Heart left ventricle (tissue), 13 donors: ENCODE measurements at regions not wholly inside any gene's neighbourhood (a gene's known extent, or its start where the extent isn't known, plus 50 kb on each side); places are given as distances from the start of the nearest gene placed in this dataset.
"Not testable (repeated sequence)": the region's sequence is repeated elsewhere in the genome, so short reads cannot be mapped to it uniquely, and the experiment has no call there.

Experiments
- CTCF ChIP-seq, 12 donors: fragments of 200-600 bp; sonication (generic) in 4 of 12; IDR thresholded peaks; one replicate each; pipeline versions ENCODE4 v1.5.0 to v1.8.0; 2018 to 2022; ENCODE audit warnings: antibody characterized with exemption in 12 of 12, mild to moderate bottlenecking in 5 of 12
- POLR2A ChIP-seq, 2 donors: fragments of 450-650 bp; IDR thresholded peaks; one replicate each; pipeline ENCODE4 v1.6.1; 2017; ENCODE audit warnings: antibody characterized with exemption in 2 of 2, mild to moderate bottlenecking in 2 of 2, moderate library complexity in 2 of 2
- donor health status: ischemic (EF 13 %, LVEDD 7.1; RV severe dilation, severe dysfunction).
- donor health status: DM: no; HTN: yes; CAD: no.
- donor health status: DM: no; HTN: no; CAD: no.
- donor health status: ischemic (EF 25% LVEDD 6.9; RV normal size, moderate dysfunction).
- donor health status: ischemic (EF 25% LVEDD 5.7; RV mildly dilated, moderate dysfunction).
- donor health status: ischemic (EF 35%, LVEDD 5.7; RV mildly dilated, moderate dysfunction).
- donor health status: nonischemic (EF 11% LVEDD 7.7; RV severe dilation, severe dysfunction).
- donor health status: DM: yes; HTN: yes; CAD: no.
- donor health status: PGD.
- donor health status: ischemic (EF 29% LVEDD 5.4; RV normal size, mild dysfunction).
- donor health status: nonischemic (EF 23%, LVEDD 6.1; RV moderate dilation, normal function).

GRCh38 chr6:112427011-112427410, 79.9 kb downstream of the RFPL4B start:
- not testable (repeated sequence) for TF ChIP-seq CTCF, POLR2A (IDR thresholded peaks at IDR 0.05)
